ENCODE measurements at regions not wholly inside any gene's neighbourhood (a gene's known extent, or its start where the extent isn't known, plus 50 kb on each side); places are given as distances from the start of the nearest gene placed in this dataset.

GRCh38 chr21:35396655-35397054 is 347.6 kb upstream of the RUNX1 start:
- intact Hi-C loops (cut with micrococcal nuclease) = no loop called here
- no peaks in the 10 kb centered on the region for H3K36me3 ChIP-seq (ENCODE audit: control insufficient read depth in 2 of 3, insufficient read depth in 3 of 3, low read length in 3 of 3)
- no peak overlapping the region for H3K4me3 ChIP-seq (ENCODE audit: low read length)
- Mint-ChIP-seq H3K27me3 (peaks cover 0 to 4% (median 2%) of the 10 kb centered on the region in 5 donors), H3K4me3 (no peak overlapping the region), H3K36me3 (no peaks in the 10 kb centered on the region), H3K9me3 (peaks cover 0 to 1% (median 0%) of the 10 kb centered on the region in 11 donors), H3K4me1 (peaks cover 0 to 19% (median 15%) of the 10 kb centered on the region in 7 donors), H3K27ac (no peak overlapping the region)
- no peaks in the 10 kb centered on the region for H3K27me3 ChIP-seq (ENCODE audit: control insufficient read depth in 2 of 2, insufficient read depth in 2 of 2, low read length in 2 of 2)
- H3K27ac ChIP-seq (ENCODE audit: low read depth, low read length) = no peak overlapping the region
- H3K4me1 ChIP-seq (ENCODE audit: control insufficient read depth in 2 of 2, insufficient read depth in 2 of 2, low read length in 2 of 2) = no peaks in the 10 kb centered on the region
- ChIA-PET CTCF (interaction anchor here (0.5 kb wide), 1 partner anchor 386 kb away, joined by 3 read pairs; no protein-coding TSS in a partner anchor), POLR2A (no interaction called here)
- ATAC-seq (no peak), DNase-seq (no peak)
- no peaks in the 10 kb centered on the region for H3K9me3 ChIP-seq (ENCODE audit: control insufficient read depth in 2 of 3, low read length in 3 of 3)

- Mint-ChIP-seq H3K27me3 (peaks cover 0 to 4% (median 0%) of the 10 kb centered on the region in 5 donors), H3K27ac (no peak overlapping the region), H3K4me1 (peaks cover 0 to 19% (median 15%) of the 10 kb centered on the region in 7 donors), H3K4me3 (no peak overlapping the region), H3K9me3 (peaks cover 0 to 2% (median 0%) of the 10 kb centered on the region in 11 donors), H3K36me3 (no peaks in the 10 kb centered on the region)
- no peaks in the 10 kb centered on the region for H3K9me3 ChIP-seq (ENCODE audit: control insufficient read depth in 2 of 3, low read length in 3 of 3)
- no peak overlapping the region for H3K4me3 ChIP-seq (ENCODE audit: low read length)
- no peak for DNase-seq
- no peaks in the 10 kb centered on the region for H3K27me3 ChIP-seq (ENCODE audit: control insufficient read depth in 2 of 2, insufficient read depth in 2 of 2, low read length in 2 of 2)
- ChIA-PET POLR2A (no interaction called here), CTCF (interaction anchor here (0.9 kb wide), 1 partner anchor 650 kb away, joined by 3 read pairs; no protein-coding TSS in a partner anchor)
- intact Hi-C loops (cut with micrococcal nuclease) = no loop called here
- H3K27ac ChIP-seq (ENCODE audit: low read depth, low read length) = no peak overlapping the region
- H3K36me3 ChIP-seq (ENCODE audit: control insufficient read depth in 2 of 3, insufficient read depth in 3 of 3, low read length in 3 of 3) = no peaks in the 10 kb centered on the region
- H3K4me1 ChIP-seq (ENCODE audit: control insufficient read depth in 2 of 2, insufficient read depth in 2 of 2, low read length in 2 of 2) = no peaks in the 10 kb centered on the region
- ATAC-seq = no peak
Observed at GRCh38 chr21:35395728-35396127, 346.6 kb upstream of the RUNX1 start.

- Histone ChIP-seq H3K36me3 (ENCODE audit: control insufficient read depth in 2 of 3, insufficient read depth in 3 of 3, low read length in 3 of 3) (no peaks in the 10 kb centered on the region), H3K4me3 (ENCODE audit: low read length) (no peak overlapping the region), H3K27ac (ENCODE audit: low read depth, low read length) (no peak overlapping the region), H3K27me3 (ENCODE audit: control insufficient read depth in 2 of 2, insufficient read depth in 2 of 2, low read length in 2 of 2) (no peaks in the 10 kb centered on the region), H3K9me3 (ENCODE audit: control insufficient read depth in 2 of 3, low read length in 3 of 3) (no peaks in the 10 kb centered on the region), H3K4me1 (ENCODE audit: control insufficient read depth in 2 of 2, insufficient read depth in 2 of 2, low read length in 2 of 2) (no peaks in the 10 kb centered on the region)
- ChIA-PET POLR2A (no interaction called here), CTCF (interaction anchor here (0.9 kb wide), 1 partner anchor 649 kb away, joined by 3 read pairs; no protein-coding TSS in a partner anchor)
- Mint-ChIP-seq H3K4me3 (no peak overlapping the region), H3K9me3 (peaks cover 0 to 2% (median 0%) of the 10 kb centered on the region in 11 donors), H3K4me1 (peaks cover 0 to 12% (median 9%) of the 10 kb centered on the region in 7 donors), H3K27me3 (peaks cover 0 to 4% (median 0%) of the 10 kb centered on the region in 5 donors), H3K27ac (no peak overlapping the region), H3K36me3 (no peaks in the 10 kb centered on the region)
- intact Hi-C loops (cut with micrococcal nuclease) = no loop called here
- ATAC-seq (peak; percentile 37), DNase-seq (no peak)
Observed at GRCh38 chr21:35394634-35395369, 345.7 kb upstream of the RUNX1 start.

- H3K9me3 Mint-ChIP-seq = peaks cover 0 to 2% (median 0%) of the 10 kb centered on the region in 11 donors
- no peak overlapping the region for H3K27ac ChIP-seq (ENCODE audit: low read depth, low read length)
- H3K27me3 ChIP-seq (ENCODE audit: control insufficient read depth in 2 of 2, insufficient read depth in 2 of 2, low read length in 2 of 2) = no peaks in the 10 kb centered on the region
- H3K27ac Mint-ChIP-seq = no peak overlapping the region
- DNase-seq = no peak
- peaks cover 0 to 9% (median 7%) of the 10 kb centered on the region in 7 donors for H3K4me1 Mint-ChIP-seq
- H3K4me3 ChIP-seq (ENCODE audit: low read length) = no peak overlapping the region
- H3K4me1 ChIP-seq (ENCODE audit: control insufficient read depth in 2 of 2, insufficient read depth in 2 of 2, low read length in 2 of 2) = no peaks in the 10 kb centered on the region
- intact Hi-C loops (cut with micrococcal nuclease) = no loop called here
- peaks cover 0 to 3% (median 0%) of the 10 kb centered on the region in 5 donors for H3K27me3 Mint-ChIP-seq
- no peaks in the 10 kb centered on the region for H3K9me3 ChIP-seq (ENCODE audit: control insufficient read depth in 2 of 3, low read length in 3 of 3)
- H3K36me3 ChIP-seq (ENCODE audit: control insufficient read depth in 2 of 3, insufficient read depth in 3 of 3, low read length in 3 of 3) = no peaks in the 10 kb centered on the region
- no peaks in the 10 kb centered on the region for H3K36me3 Mint-ChIP-seq
- POLR2A ChIA-PET = no interaction called here
- ATAC-seq = no peak
- CTCF ChIA-PET = no interaction called here
- H3K4me3 Mint-ChIP-seq = no peak overlapping the region
Observed at GRCh38 chr21:35394049-35394448, 344.9 kb upstream of the RUNX1 start.

GRCh38 chr21:35390013-35390776 is 341.1 kb upstream of the RUNX1 start:
- Mint-ChIP-seq H3K9me3 (peaks cover 0 to 8% (median 2%) of the 10 kb centered on the region in 11 donors), H3K4me3 (no peak overlapping the region), H3K27ac (no peak overlapping the region), H3K27me3 (peaks cover 0 to 3% (median 0%) of the 10 kb centered on the region in 5 donors), H3K4me1 (no peaks in the 10 kb centered on the region), H3K36me3 (peaks cover 0 to 8% (median 5%) of the 10 kb centered on the region in 5 donors)
- POLR2A ChIA-PET = no interaction called here
- DNase-seq (no peak), ATAC-seq (no peak)
- no peaks in the 10 kb centered on the region for H3K27me3 ChIP-seq (ENCODE audit: control insufficient read depth in 2 of 2, insufficient read depth in 2 of 2, low read length in 2 of 2)
- no peak overlapping the region for H3K27ac ChIP-seq (ENCODE audit: low read depth, low read length)
- CTCF ChIA-PET = interaction anchor here (1.5 kb wide), 1 partner anchor 339 kb away, joined by 4 read pairs; no protein-coding TSS in a partner anchor
- H3K4me3 ChIP-seq (ENCODE audit: low read length) = no peak overlapping the region
- intact Hi-C loops (cut with micrococcal nuclease) = no loop called here
- H3K9me3 ChIP-seq (ENCODE audit: control insufficient read depth in 2 of 3, low read length in 3 of 3) = no peaks in the 10 kb centered on the region
- no peaks in the 10 kb centered on the region for H3K4me1 ChIP-seq (ENCODE audit: control insufficient read depth in 2 of 2, insufficient read depth in 2 of 2, low read length in 2 of 2)
- H3K36me3 ChIP-seq (ENCODE audit: control insufficient read depth in 2 of 3, insufficient read depth in 3 of 3, low read length in 3 of 3) = no peaks in the 10 kb centered on the region

- intact Hi-C loops (cut with micrococcal nuclease) = no loop called here
- Mint-ChIP-seq H3K4me1 (no peaks in the 10 kb centered on the region), H3K9me3 (peaks cover 0 to 8% (median 2%) of the 10 kb centered on the region in 11 donors), H3K36me3 (peaks cover 0 to 8% (median 5%) of the 10 kb centered on the region in 5 donors), H3K4me3 (no peak overlapping the region), H3K27me3 (peaks cover 0 to 5% (median 0%) of the 10 kb centered on the region in 5 donors), H3K27ac (no peak overlapping the region)
- CTCF ChIA-PET = no interaction called here
- ATAC-seq (no peak), DNase-seq (no peak)
- no peaks in the 10 kb centered on the region for H3K36me3 ChIP-seq (ENCODE audit: control insufficient read depth in 2 of 3, insufficient read depth in 3 of 3, low read length in 3 of 3)
- no peaks in the 10 kb centered on the region for H3K4me1 ChIP-seq (ENCODE audit: control insufficient read depth in 2 of 2, insufficient read depth in 2 of 2, low read length in 2 of 2)
- H3K9me3 ChIP-seq (ENCODE audit: control insufficient read depth in 2 of 3, low read length in 3 of 3) = no peaks in the 10 kb centered on the region
- no peak overlapping the region for H3K4me3 ChIP-seq (ENCODE audit: low read length)
- POLR2A ChIA-PET = no interaction called here
- H3K27ac ChIP-seq (ENCODE audit: low read depth, low read length) = no peak overlapping the region
- H3K27me3 ChIP-seq (ENCODE audit: control insufficient read depth in 2 of 2, insufficient read depth in 2 of 2, low read length in 2 of 2) = no peaks in the 10 kb centered on the region
Observed at GRCh38 chr21:35386491-35387079, 337.5 kb upstream of the RUNX1 start.
